A549 (cell line): ENCODE measurements at regions not wholly inside any gene's neighbourhood (a gene's known extent, or its start where the extent isn't known, plus 50 kb on each side); places are given as distances from the start of the nearest gene placed in this dataset.

Experiments
- ATAC-seq, 2 experiments: fragments of 200-7000 bp in 1 of 2; fragments of >200 bp in 1 of 2; cut with Nextera tagmentation in 1 of 2; cut with Tn5 transposase in 1 of 2; 3 replicates each; pipeline versions ENCODE4 v1.8.0 to v1.9.1; 2018 to 2020; ENCODE audit warnings: mild to moderate bottlenecking in 1 of 2, moderate library complexity in 1 of 2
- CTCF ChIA-PET: fragments of 300-600 bp; sonication (Branson Sonifier 250); formaldehyde crosslinking; extraction: SDS; loops from one replicate; lab custom pipeline; 2021; ENCODE audit warnings: antibody characterized with exemption, inconsistent platforms; lab: Yijun Ruan, JAX
- POLR2A ChIA-PET: fragments of 350-600 bp; formaldehyde crosslinking; extraction: SDS; loops from one replicate; lab custom pipeline; 2021; ENCODE audit warnings: antibody characterized with exemption, inconsistent platforms; lab: Yijun Ruan, JAX
- DNase-seq, 2 experiments: peaks; one replicate each; pipeline versions ENCODE4 v3.0.0 to v3.0.0-alpha.2; 2011 to 2016; ENCODE audit warnings: low read depth in 1 of 2, low spot score in 1 of 2
- FAIRE-seq: peaks from 2 replicates; lab custom pipeline; 2011; peaks lifted over from hg19 to GRCh38; lab: Jason Lieb, UNC
- H3K27ac ChIP-seq, 2 experiments: fragments of >200 bp; sonication (Bioruptor Twin); formaldehyde crosslinking; 3 replicates each; pipeline ENCODE4 v1.5.1; 2016 to 2017
- H3K4me1 ChIP-seq: fragments of >200 bp; sonication (Bioruptor Twin); formaldehyde crosslinking; 3 replicates; pipeline ENCODE4 v1.6.1; 2016
- H3K4me2 ChIP-seq: fragments of >200 bp; sonication (Bioruptor Twin); formaldehyde crosslinking; 3 replicates; pipeline ENCODE4 v1.6.1; 2016
- H3K4me3 ChIP-seq: fragments of >200 bp; sonication (Bioruptor Twin); formaldehyde crosslinking; 3 replicates; pipeline ENCODE4 v1.5.1; 2016
- H3K9me3 ChIP-seq: fragments of >200 bp; sonication (Bioruptor Twin); formaldehyde crosslinking; 3 replicates; pipeline ENCODE4 v1.6.1; 2016
- EP300 ChIP-seq, 2 experiments: fragments of >200 bp; sonication (Bioruptor Twin); formaldehyde crosslinking; IDR thresholded peaks; 2 replicates in 1 of 2; 3 replicates in 1 of 2; pipeline ENCODE4 v1.6.1; 2016 to 2017
- FOXS1 ChIP-seq: fragments of 250-450 bp; sonication (Bioruptor Pico); IDR thresholded peaks from 2 replicates; pipeline ENCODE4 v1.5.0; 2020; ENCODE audit warnings: mild to moderate bottlenecking, moderate library complexity
- HEYL ChIP-seq: fragments of 250-450 bp; sonication (Bioruptor Pico); IDR thresholded peaks from 2 replicates; pipeline ENCODE4 v1.8.0; 2021; ENCODE audit warnings: mild to moderate bottlenecking, moderate library complexity
- HOXB5 ChIP-seq: fragments of 250-450 bp; sonication (Bioruptor Pico); IDR thresholded peaks from 2 replicates; pipeline ENCODE4 v1.5.0; 2020; ENCODE audit warnings: mild to moderate bottlenecking, moderate library complexity
- NR3C1 ChIP-seq: fragments of >200 bp; sonication (Bioruptor Twin); formaldehyde crosslinking; IDR thresholded peaks from 3 replicates; pipeline ENCODE4 v1.6.1; 2017
- SREBF2 ChIP-seq: fragments of 450-650 bp; IDR thresholded peaks from 2 replicates; pipeline ENCODE4 v1.6.1; 2014; ENCODE audit warnings: mild to moderate bottlenecking, moderate library complexity
- ZNF302 ChIP-seq: fragments of 250-450 bp; sonication (Bioruptor Pico); IDR thresholded peaks from 2 replicates; pipeline ENCODE4 v1.9.0; 2021; ENCODE audit warnings: inconsistent platforms, mild to moderate bottlenecking, moderate library complexity
- WGBS: methylation state at CpG from one replicate; pipeline ENCODE4 v1.1.6; 2017; ENCODE audit errors: missing lambda C conversion rate; 5-methylcytosine and 5-hydroxymethylcytosine counted together
- TF ChIP-seq, protein P1 (sequence below): IDR thresholded peaks from 2 replicates; pipeline ENCODE4 v1.6.1; 2012
- TF ChIP-seq, protein P2 (sequence below): fragments of 250-450 bp; sonication (Bioruptor Pico); IDR thresholded peaks from 2 replicates; pipeline ENCODE4 v1.5.0; 2021; ENCODE audit warnings: mild to moderate bottlenecking, moderate library complexity, borderline replicate concordance
- TF ChIP-seq, protein P3 (sequence below): fragments of 450-650 bp; IDR thresholded peaks from 2 replicates; pipeline ENCODE4 v1.6.1; 2014; ENCODE audit warnings: antibody characterized with exemption

DNA sequence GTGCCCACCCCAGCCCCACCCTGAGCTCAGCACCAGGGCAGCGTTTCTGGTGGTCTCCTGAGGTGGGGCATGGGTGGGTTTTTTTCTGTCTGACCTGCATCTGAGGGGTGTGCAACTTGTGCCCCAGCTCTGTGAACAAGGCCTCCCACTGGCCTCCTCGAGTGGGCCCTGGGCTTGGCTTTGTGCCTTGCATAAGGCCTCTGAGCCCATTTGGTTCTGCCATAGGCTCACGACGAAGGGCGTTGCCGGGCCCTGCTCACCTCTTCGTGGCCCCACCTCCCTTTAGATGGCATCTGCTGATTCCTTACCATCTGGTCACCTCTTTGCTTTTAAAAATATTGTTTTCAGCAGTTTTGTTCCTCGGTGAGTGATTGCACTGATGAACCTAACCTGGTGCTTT is 127.1 kb upstream of the COL5A1 start (continued):
- TF ChIP-seq, protein P1, sequence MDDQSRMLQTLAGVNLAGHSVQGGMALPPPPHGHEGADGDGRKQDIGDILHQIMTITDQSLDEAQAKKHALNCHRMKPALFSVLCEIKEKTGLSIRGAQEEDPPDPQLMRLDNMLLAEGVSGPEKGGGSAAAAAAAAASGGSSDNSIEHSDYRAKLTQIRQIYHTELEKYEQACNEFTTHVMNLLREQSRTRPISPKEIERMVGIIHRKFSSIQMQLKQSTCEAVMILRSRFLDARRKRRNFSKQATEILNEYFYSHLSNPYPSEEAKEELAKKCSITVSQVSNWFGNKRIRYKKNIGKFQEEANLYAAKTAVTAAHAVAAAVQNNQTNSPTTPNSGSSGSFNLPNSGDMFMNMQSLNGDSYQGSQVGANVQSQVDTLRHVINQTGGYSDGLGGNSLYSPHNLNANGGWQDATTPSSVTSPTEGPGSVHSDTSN: no peak
- no peak for TF ChIP-seq HEYL (CRISPR knock-in tag)

DNA sequence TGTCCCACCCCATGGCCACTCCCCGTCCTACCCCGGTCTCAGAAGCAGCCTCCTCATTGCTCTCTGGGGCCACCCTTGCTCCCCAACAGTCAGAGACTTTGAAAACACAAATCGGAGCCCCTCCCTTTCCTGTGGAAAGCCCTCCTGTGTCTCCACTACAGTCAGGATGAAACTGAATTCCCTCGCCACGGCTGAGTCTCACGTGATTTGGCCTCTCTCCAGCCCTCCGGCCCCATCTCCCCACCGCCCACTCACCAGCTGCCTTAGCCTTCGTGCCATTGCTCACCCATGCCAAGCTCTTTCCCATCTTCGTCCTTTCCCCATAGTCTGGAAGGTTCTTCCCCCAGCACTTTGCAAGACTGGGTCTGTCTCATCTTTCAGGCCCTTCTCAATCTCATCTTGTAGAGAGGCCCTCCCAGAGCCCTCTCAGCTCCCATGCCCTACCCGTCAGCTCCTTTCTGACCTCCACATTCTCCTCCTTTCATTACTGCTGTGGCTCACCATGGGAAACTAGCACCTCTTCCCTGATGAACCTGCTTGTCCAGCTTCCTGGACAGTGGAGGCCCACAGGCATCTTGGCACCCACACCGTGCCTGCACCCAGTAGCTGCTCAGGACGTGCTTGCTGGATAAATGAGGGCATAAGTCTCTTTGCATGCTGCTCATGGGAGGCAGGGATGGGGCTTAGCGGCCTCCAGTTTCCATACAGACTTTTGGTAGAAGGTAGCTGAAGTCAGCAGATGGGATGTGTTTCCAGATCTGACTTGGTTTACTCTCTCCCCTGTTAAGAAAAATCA is 126.4 kb upstream of the COL5A1 start:
- POLR2A ChIA-PET: no interaction called here
- no peak for ATAC-seq
- WGBS: 78% methylated on average over 14 of the region's 14 CpGs
- H3K4me3 ChIP-seq: no peak overlapping the region
- CTCF ChIA-PET: interaction anchor here (1.0 to 2.2 kb wide), 3 partner anchors 27 to 174 kb away, joined by 3 to 6 read pairs (median 6); no protein-coding TSS in a partner anchor
- no peak for FAIRE-seq
- no peak overlapping the region for H3K4me2 ChIP-seq
- no peak for DNase-seq
- no peak overlapping the region for H3K27ac ChIP-seq
- H3K9me3 ChIP-seq: peaks cover 16% of the 10 kb centered on the region; the same call in 2 of the 3 replicates
- H3K4me1 ChIP-seq: no peaks in the 10 kb centered on the region
- TF ChIP-seq FOXS1 (CRISPR knock-in tag): no peak

DNA sequence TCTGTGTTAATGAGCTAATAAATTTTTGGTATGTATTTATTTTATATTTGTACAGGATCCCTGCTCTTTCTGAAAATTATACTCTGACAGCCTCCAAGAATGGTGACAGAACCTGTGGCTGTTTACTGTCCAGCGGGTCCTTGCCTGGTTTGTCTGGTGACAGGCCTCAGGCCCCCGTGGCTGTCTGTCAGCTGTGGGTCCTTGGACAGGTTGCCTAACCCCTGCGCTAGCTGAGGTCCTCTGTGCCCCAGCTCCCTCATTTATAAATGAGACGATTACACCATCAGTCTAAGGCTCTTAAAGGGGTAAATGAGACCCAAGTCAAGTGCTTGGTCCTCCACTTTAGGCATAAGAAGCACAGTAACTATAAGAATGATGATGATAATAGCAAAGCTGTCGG is 125.1 kb upstream of the COL5A1 start:
- Histone ChIP-seq H3K27ac (no peak overlapping the region), H3K4me3 (no peak overlapping the region), H3K9me3 (peaks cover 24% of the 10 kb centered on the region; the same call in 2 of the 3 replicates), H3K4me2 (no peak overlapping the region), H3K4me1 (no peaks in the 10 kb centered on the region)
- CTCF ChIA-PET: interaction anchor here (0.6 to 2.2 kb wide), 4 partner anchors 9 to 1844 kb away, joined by 3 to 6 read pairs (median 4); no protein-coding TSS in a partner anchor
- no peak for FAIRE-seq
- DNase-seq: no peak
- POLR2A ChIA-PET: no interaction called here
- no peak for ATAC-seq
- TF ChIP-seq, protein P2, sequence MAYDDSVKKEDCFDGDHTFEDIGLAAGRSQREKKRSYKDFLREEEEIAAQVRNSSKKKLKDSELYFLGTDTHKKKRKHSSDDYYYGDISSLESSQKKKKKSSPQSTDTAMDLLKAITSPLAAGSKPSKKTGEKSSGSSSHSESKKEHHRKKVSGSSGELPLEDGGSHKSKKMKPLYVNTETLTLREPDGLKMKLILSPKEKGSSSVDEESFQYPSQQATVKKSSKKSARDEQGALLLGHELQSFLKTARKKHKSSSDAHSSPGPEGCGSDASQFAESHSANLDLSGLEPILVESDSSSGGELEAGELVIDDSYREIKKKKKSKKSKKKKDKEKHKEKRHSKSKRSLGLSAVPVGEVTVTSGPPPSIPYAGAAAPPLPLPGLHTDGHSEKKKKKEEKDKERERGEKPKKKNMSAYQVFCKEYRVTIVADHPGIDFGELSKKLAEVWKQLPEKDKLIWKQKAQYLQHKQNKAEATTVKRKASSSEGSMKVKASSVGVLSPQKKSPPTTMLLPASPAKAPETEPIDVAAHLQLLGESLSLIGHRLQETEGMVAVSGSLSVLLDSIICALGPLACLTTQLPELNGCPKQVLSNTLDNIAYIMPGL: no peak
- TF ChIP-seq ZNF302 (CRISPR knock-in tag): no peak
- WGBS: 71% methylated on average over 5 of the region's 5 CpGs

DNA sequence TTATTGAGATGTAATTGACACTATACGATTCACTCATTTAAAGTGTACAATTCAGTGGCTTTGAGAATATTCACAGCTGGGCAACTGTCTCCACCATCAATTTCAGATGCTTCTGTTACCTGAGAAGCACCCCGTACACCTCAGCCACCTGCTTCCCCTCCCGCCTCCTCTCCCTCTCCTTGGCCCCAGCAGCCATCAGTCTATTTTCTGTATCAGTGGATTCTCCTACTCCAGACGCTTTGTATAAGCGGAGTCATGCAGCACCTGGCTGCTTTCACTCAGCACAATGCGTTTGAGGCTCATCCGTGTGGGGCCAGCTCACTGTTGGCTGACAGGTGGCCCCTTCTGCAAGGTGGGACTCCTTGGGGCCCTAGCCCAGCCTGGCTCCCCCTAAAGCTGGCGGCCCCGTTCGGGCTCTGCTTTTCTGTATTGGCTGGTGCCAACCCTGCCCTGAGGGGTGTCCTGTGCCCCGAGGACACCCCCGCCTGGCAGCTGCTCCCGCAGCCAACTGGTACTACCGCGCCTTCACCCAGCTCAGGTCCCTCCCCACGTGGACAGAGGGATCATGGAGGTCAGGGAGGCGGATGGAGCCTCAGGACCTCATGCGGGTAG is 124.4 kb upstream of the COL5A1 start:
- no peak overlapping the region for H3K4me3 ChIP-seq
- peaks cover 24% of the 10 kb centered on the region; the same call in 2 of the 3 replicates for H3K9me3 ChIP-seq
- TF ChIP-seq SREBF2 (no peak), HEYL (CRISPR knock-in tag) (no peak), EP300 (IDR thresholded peaks at IDR 0.05) (no peak), HOXB5 (CRISPR knock-in tag) (no peak), NR3C1 (no peak)
- TF ChIP-seq, protein P3, sequence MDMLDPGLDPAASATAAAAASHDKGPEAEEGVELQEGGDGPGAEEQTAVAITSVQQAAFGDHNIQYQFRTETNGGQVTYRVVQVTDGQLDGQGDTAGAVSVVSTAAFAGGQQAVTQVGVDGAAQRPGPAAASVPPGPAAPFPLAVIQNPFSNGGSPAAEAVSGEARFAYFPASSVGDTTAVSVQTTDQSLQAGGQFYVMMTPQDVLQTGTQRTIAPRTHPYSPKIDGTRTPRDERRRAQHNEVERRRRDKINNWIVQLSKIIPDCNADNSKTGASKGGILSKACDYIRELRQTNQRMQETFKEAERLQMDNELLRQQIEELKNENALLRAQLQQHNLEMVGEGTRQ: no peak
- TF ChIP-seq, all 56 proteins: peak for 0
- Histone ChIP-seq H3K27ac (no peak overlapping the region), H3K4me2 (no peak overlapping the region), H3K4me1 (no peaks in the 10 kb centered on the region)
- ChIA-PET CTCF (interaction anchor here (1.9 to 2.2 kb wide), 2 partner anchors 9 to 29 kb away, joined by 5 to 6 read pairs; no protein-coding TSS in a partner anchor), POLR2A (no interaction called here)
- no peak for FAIRE-seq
- WGBS: 78% methylated on average over 17 of the region's 18 CpGs
- ATAC-seq: no peak
- DNase-seq: no peak
